Transverse colon (tissue), 4 donors: ENCODE measurements at regions not wholly inside any gene's neighbourhood (a gene's known extent, or its start where the extent isn't known, plus 50 kb on each side); places are given as distances from the start of the nearest gene placed in this dataset.

Experiments
- EP300 ChIP-seq: sonication (generic); formaldehyde crosslinking; IDR thresholded peaks from one replicate; pipeline ENCODE4 v1.6.1; 2017; ENCODE audit warnings: antibody characterized with exemption, low read depth
- POLR2A ChIP-seq: fragments of 450-650 bp; IDR thresholded peaks from one replicate; pipeline ENCODE4 v1.6.1; 2016; ENCODE audit warnings: antibody characterized with exemption, mild to moderate bottlenecking, moderate library complexity
- POLR2AphosphoS5 ChIP-seq, 3 donors: sonication (generic); formaldehyde crosslinking; IDR thresholded peaks; one replicate each; pipeline ENCODE4 v1.6.1; 2016; ENCODE audit warnings: antibody characterized with exemption in 3 of 3
- TF ChIP-seq, protein P1 (sequence below), 5 experiments: fragments of 200-600 bp in 3 of 5; fragments of 450-650 bp in 2 of 5; sonication (generic) in 3 of 5; IDR thresholded peaks; 1 replicate in 2 of 5; 2 replicates in 3 of 5; pipeline ENCODE4 v1.5.1; 2016 to 2017; ENCODE audit warnings: antibody characterized with exemption in 5 of 5, inconsistent platforms in 3 of 5, mild to moderate bottlenecking in 2 of 5, moderate library complexity in 1 of 5

DNA sequence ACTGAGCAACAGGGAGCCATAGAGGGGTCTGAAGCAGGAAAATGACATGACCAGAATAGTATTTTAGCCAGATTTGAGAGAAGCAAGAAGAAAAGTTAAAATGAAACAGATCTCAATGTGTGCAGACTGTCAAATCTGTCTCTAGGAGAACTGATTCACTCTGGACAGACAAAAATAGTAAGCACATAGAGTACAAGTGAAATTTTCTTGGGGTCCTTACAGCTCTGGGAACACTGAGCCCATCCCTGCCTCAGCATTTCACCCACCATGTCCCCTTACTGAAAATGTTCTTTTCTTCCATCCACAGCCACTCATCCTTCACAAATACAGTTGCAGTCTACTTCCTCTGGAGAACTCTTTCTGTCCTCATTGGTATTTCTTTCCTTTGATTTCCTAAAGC, 359.2 kb downstream of the MTX2 start:
- TF ChIP-seq, protein P1, sequence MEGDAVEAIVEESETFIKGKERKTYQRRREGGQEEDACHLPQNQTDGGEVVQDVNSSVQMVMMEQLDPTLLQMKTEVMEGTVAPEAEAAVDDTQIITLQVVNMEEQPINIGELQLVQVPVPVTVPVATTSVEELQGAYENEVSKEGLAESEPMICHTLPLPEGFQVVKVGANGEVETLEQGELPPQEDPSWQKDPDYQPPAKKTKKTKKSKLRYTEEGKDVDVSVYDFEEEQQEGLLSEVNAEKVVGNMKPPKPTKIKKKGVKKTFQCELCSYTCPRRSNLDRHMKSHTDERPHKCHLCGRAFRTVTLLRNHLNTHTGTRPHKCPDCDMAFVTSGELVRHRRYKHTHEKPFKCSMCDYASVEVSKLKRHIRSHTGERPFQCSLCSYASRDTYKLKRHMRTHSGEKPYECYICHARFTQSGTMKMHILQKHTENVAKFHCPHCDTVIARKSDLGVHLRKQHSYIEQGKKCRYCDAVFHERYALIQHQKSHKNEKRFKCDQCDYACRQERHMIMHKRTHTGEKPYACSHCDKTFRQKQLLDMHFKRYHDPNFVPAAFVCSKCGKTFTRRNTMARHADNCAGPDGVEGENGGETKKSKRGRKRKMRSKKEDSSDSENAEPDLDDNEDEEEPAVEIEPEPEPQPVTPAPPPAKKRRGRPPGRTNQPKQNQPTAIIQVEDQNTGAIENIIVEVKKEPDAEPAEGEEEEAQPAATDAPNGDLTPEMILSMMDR (IDR thresholded peaks at IDR 0.05) = no peak
- no peak for TF ChIP-seq POLR2AphosphoS5 (IDR thresholded peaks at IDR 0.05)
- no peak for TF ChIP-seq POLR2A
- TF ChIP-seq EP300 = no peak
